Small intestine (tissue), 7 donors: ENCODE measurements at regions not wholly inside any gene's neighbourhood (a gene's known extent, or its start where the extent isn't known, plus 50 kb on each side); places are given as distances from the start of the nearest gene placed in this dataset.
A peak's percentile ranks its signal among the peaks of the same experiment; 100 is the strongest.
"Not testable (repeated sequence)": the region's sequence is repeated elsewhere in the genome, so short reads cannot be mapped to it uniquely, and the experiment has no call there.

Experiments used
- DNase-seq, 2 donors: peaks; one replicate each; pipeline versions ENCODE4 v3.0.0 to v3.0.0-alpha.2; 2013
- FAIRE-seq: peaks from 2 replicates; lab custom pipeline; 2012; peaks lifted over from hg19 to GRCh38; lab: Jason Lieb, UNC
- H3K27ac ChIP-seq, 3 donors: one replicate each; pipeline ENCODE4 v1.5.1; 2013; ENCODE audit warnings: low read length in 2 of 3, mild to moderate bottlenecking in 2 of 3, control low read depth in 1 of 3, inconsistent platforms in 1 of 3, low read depth in 1 of 3, moderate library complexity in 1 of 3
- H3K27me3 ChIP-seq, 3 donors: one replicate each; pipeline ENCODE4 v1.6.1; 2013; ENCODE audit warnings: low read length in 3 of 3, inconsistent platforms in 1 of 3; ENCODE audit not compliant: control insufficient read depth in 3 of 3, insufficient read depth in 3 of 3
- H3K36me3 ChIP-seq, 3 donors: one replicate each; pipeline ENCODE4 v1.6.1; 2013; ENCODE audit warnings: low read length in 3 of 3, inconsistent platforms in 1 of 3, low read depth in 1 of 3, mild to moderate bottlenecking in 1 of 3, moderate library complexity in 1 of 3; ENCODE audit not compliant: control insufficient read depth in 3 of 3, insufficient read depth in 2 of 3
- H3K4me1 ChIP-seq, 3 donors: one replicate each; pipeline ENCODE4 v1.6.1; 2013; ENCODE audit warnings: low read length in 2 of 3, inconsistent platforms in 1 of 3, low read depth in 1 of 3, mild to moderate bottlenecking in 1 of 3, moderate library complexity in 1 of 3; ENCODE audit not compliant: control insufficient read depth in 3 of 3, insufficient read depth in 2 of 3
- H3K4me3 ChIP-seq, 3 donors: one replicate each; pipeline ENCODE4 v1.5.1; 2013; ENCODE audit warnings: low read length in 3 of 3, control low read depth in 1 of 3, inconsistent platforms in 1 of 3, low read depth in 1 of 3, mild to moderate bottlenecking in 1 of 3, moderate library complexity in 1 of 3
- H3K9me3 ChIP-seq, 2 donors: one replicate each; pipeline ENCODE4 v1.6.1; 2013; ENCODE audit warnings: low read depth in 1 of 2, low read length in 1 of 2; ENCODE audit not compliant: control insufficient read depth in 2 of 2, insufficient read depth in 1 of 2
- whole genome bisulfite sequencing, 3 donors: extraction: QIAGEN DNeasy Blood & Tissue Kit; methylation state at CpG; one replicate each; pipeline ENCODE4 v1.1.7; 2013; 5-methylcytosine and 5-hydroxymethylcytosine counted together
- donor health status: healthy with polysubstance abuse.
- donor health status: control.
- donor health status: control.
- donor health status: Bipolar disorder and iron deficiency.
- donor health status: healthy.

GRCh38 chr1:83476518-83476917 is 522.4 kb downstream of the TTLL7 start:
- not testable (repeated sequence) for H3K36me3 ChIP-seq, DNase-seq, H3K9me3 ChIP-seq, H3K27ac ChIP-seq, H3K4me3 ChIP-seq, H3K4me1 ChIP-seq, H3K27me3 ChIP-seq
- WGBS, 3 donors, result 79 to 91% (median 82%) methylated on average over 2 of the region's 2 CpGs
- peak; percentile 71 for FAIRE-seq

DNA sequence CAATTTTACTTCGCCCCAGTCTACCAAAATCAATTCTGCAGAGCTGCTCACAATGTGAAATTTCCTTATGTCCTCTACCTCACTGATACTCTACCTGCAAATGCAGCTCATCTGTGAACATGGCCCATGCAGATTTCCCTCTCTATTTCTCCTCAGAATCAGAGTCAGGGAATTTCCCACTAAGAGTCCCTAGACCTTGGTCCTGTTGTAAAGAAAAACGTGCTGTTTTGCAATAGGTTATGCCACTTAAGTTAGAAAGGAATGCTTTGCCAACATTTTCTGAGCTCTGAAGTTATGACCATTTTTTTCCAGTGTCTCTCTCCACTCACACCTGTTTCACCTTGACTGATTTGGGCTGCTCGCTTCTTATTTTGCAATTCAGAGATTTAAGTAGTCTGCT is 524.0 kb downstream of the TTLL7 start:
- H3K4me1 ChIP-seq, H3K36me3 ChIP-seq, FAIRE-seq, H3K4me3 ChIP-seq, H3K9me3 ChIP-seq, H3K27ac ChIP-seq, H3K27me3 ChIP-seq: not testable (repeated sequence)
- WGBS, 3 donors, result 58 to 70% (median 65%) methylated on average over 3 of the region's 3 CpGs
- peak in 1 of 2 donors; percentile 9 for DNase-seq

DNA sequence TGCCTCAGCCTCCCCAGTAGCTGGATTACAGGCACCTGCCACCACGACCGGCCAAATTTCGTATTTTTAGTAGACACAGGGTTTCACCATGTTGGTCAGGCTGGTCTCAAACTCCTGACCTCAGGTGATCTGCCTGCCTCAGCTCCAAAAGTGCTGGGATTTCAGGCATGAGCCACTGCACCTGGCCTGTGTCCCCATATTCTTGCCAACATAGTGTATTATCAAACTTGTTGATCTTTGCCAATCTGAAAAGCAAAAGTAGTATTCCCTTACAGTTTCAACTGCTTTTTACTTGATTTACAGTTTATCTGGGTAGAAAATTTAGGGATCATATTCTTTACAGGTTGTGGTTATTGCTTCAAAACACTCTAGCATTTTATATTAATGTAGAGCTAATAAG is 524.9 kb downstream of the TTLL7 start:
- not testable (repeated sequence) for H3K36me3 ChIP-seq, H3K27me3 ChIP-seq, H3K27ac ChIP-seq, H3K4me3 ChIP-seq, H3K4me1 ChIP-seq, FAIRE-seq, H3K9me3 ChIP-seq, DNase-seq
- 92 to 95% (median 94%) methylated on average over 3 of the region's 3 CpGs for WGBS, 3 donors

GRCh38 chr1:83472066-83472465 is 526.9 kb downstream of the TTLL7 start:
- DNase-seq, H3K4me1 ChIP-seq, H3K36me3 ChIP-seq, H3K27ac ChIP-seq, H3K9me3 ChIP-seq, H3K27me3 ChIP-seq, FAIRE-seq, H3K4me3 ChIP-seq: not testable (repeated sequence)
- WGBS, 3 donors, result 36 to 68% (median 55%) methylated on average over 3 of the region's 3 CpGs

DNA sequence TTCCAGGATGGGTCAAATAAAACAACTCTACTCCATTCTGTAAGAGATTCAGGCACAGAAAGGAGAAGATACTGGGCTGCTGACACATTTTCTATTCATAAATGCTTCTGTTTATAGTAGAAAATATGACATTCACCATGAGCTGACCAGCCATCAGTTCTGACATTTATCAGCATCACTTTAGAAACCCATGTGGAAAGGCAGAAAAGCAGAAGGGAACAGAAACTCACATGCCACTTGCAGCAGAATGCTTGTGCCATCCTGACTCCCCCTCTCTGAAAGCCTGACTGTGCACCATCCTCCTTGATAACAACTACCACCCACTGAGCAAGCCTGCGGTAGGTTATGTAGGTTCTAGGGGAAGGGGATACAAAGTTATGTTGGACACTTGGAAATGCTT is 527.7 kb downstream of the TTLL7 start:
- H3K4me3 ChIP-seq, FAIRE-seq, DNase-seq, H3K27me3 ChIP-seq, H3K27ac ChIP-seq, H3K4me1 ChIP-seq, H3K36me3 ChIP-seq, H3K9me3 ChIP-seq: not testable (repeated sequence)
- WGBS, 3 donors, result 91 to 100% (median 95%) methylated on average over 1 of the region's 1 CpG

GRCh38 chr1:83468336-83468735 is 530.6 kb downstream of the TTLL7 start:
- not testable (repeated sequence) for H3K27ac ChIP-seq, H3K27me3 ChIP-seq, H3K4me3 ChIP-seq, H3K9me3 ChIP-seq, H3K36me3 ChIP-seq, H3K4me1 ChIP-seq, FAIRE-seq, DNase-seq
- 81 to 92% (median 88%) methylated on average over 4 of the region's 4 CpGs for WGBS, 3 donors

DNA sequence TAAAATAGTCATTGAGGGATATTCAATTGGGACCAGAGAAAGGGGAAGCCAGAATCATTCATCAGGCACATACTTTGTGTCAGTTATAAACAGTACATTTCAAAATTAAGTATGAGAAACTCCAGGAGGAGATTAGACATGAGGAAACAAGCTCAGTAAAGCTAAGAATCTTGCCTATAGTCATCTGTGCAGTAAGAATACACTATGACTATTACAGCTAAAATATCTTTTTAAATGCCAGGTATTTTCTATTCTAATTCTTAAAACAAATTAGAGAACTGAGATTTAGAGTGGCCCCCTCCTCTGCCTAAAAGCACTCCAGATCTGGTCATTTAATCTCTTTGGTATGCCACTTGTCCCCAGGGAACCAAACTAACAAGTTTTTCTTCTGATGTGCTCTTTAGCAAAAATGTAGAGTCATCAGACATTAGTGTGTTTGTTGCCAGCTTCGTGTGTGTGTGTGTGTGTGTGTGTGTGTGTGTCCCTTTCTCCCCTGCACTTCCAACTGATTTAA is 541.1 kb downstream of the TTLL7 start:
- not testable (repeated sequence) for H3K27ac ChIP-seq, FAIRE-seq, H3K4me1 ChIP-seq, DNase-seq, H3K9me3 ChIP-seq, H3K4me3 ChIP-seq, H3K36me3 ChIP-seq, H3K27me3 ChIP-seq
- 41 to 56% (median 43%) methylated on average over 1 of the region's 1 CpG for WGBS, 3 donors

DNA sequence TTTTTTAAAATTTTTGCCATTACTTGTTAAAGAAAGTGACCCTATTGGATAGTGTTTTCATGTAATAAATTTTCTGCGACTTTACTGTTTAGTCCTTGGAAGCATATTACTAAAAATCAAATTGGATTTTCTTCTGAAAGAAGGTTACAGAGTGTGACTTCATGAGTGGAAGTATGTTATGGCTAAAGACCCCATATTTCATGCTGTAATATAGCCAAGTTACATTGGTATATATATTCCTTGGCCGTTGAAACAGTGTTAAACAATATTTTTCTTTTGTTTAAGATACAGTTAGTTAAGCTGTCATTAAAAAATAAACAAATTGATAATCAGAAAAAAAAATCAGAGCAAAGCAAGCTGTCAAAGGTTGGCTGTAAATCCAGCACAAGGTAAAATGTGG is 541.7 kb downstream of the TTLL7 start:
- not testable (repeated sequence) for H3K4me1 ChIP-seq, H3K27ac ChIP-seq, H3K9me3 ChIP-seq, DNase-seq, FAIRE-seq, H3K4me3 ChIP-seq, H3K27me3 ChIP-seq, H3K36me3 ChIP-seq
- WGBS, 3 donors, result 67 to 81% (median 76%) methylated on average over 2 of the region's 2 CpGs

GRCh38 chr1:83455753-83456152 is 543.2 kb downstream of the TTLL7 start:
- H3K4me1 ChIP-seq, H3K27ac ChIP-seq, DNase-seq, H3K27me3 ChIP-seq, FAIRE-seq, H3K4me3 ChIP-seq, H3K9me3 ChIP-seq, H3K36me3 ChIP-seq: not testable (repeated sequence)
- WGBS, 3 donors, result 16 to 40% (median 23%) methylated on average over 1 of the region's 1 CpG
